ENCODE measurements at regions not wholly inside any gene's neighbourhood (a gene's known extent, or its start where the extent isn't known, plus 50 kb on each side); places are given as distances from the start of the nearest gene placed in this dataset.

DNA sequence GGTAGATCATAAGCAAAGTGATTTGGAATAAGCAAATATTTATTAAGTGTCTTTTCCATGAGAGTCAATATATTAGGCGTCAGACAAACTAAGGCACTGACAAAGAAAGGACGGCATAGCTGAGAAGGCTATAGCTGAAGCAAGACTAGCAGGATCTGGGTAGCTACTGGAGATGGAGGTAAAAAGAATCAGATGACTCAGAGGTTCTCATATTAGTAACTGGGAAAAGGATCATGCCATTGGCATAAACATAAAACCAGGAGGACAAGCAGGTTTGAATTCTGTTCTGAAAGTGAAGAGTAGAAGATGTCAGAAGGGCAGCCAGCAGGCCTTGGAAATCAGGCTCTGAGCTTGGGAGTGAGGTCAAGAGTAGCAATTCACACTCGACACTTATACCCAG is 531.9 kb downstream of the PTPRC start:
- DNase-seq, result no peak

DNA sequence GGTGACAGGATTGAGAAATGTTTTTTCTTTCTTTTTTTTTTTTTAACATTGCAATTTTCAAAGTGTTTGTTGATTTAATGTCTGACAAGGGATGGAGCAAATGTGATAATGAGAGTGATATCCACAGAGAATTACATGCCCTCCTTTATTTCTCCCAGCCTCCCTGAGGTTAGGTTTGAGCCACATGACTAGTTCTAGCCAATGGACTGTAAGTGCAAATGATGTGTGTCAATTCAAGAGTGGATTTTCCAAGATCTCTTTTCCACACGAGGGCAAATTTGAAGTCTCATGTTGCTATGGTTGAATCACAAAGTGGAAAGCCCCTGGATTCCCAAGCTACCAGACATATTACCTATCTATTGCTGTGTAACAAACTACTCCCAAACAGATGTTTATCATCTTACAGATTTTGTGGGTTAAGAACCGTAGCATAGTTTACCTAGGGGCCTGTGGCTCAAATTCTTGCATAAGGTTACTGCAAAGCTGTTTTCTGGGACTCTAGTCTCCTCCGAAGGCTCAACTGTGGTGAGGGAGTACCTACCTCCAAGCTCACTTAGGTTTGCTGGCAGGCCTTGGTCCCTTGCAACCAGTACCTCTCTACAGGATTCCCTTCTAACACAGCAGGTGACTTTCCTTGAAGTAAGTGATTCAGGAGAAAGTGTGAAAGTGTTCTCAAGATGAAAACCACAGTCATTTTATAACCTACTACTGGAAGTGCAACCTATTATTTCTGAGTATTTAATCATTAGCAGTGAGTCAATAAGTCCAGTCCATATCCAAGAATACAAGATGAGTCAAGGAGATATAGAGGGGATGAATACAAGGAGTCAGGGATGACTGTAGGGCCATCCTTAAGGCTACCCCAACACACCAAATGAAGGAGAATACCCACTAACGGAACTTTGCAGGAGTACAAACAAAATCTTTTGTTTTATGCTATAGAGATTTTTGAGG is 533.6 kb downstream of the PTPRC start:
- DNase-seq, result no peak

DNA sequence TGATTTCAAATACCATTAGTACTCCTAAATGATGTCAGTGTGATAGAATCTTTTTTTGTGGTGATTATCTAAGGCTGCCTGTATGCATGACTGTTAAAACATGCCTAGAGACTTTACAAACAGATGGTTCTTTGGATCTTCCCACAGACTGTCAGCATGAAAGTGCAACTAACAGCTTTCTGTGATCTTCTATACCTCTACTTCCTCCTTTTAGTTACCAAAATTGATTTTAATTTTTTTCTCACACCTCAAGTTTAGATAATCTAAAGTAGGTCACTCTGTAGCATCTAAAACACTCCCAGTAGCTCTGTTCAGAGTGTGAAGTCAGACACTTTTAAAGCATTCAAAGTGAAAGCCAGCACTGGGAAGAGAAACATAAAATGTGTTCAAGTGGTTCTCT is 534.5 kb downstream of the PTPRC start:
- no peak for DNase-seq

GRCh38 chr1:199174336-199174735 is 535.5 kb downstream of the PTPRC start:
- no peak for DNase-seq

DNA sequence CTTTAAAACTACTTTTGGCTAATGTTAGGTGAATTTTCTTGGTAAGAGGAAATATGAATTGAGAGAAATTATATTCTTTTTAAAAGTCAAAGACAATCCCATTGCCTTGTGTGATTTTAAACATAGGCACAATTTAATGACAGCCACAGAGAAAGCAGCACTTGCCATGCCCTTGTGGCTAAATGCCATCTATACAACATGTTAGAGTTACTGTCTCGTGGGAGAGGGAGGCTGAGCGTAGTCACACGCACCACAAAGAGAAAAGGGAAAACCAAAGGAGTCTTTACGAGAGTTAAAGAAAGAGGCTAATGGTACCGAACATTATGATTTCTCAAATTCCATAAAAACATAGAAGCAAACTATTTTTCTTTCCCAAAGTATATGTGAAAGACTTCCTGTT is 537.9 kb downstream of the PTPRC start:
- DNase-seq, result no peak

GRCh38 chr1:199177241-199177640 is 538.4 kb downstream of the PTPRC start:
- no peak for DNase-seq

- DNase-seq, result no peak
Observed at GRCh38 chr1:199178646-199179045, 539.8 kb downstream of the PTPRC start.

- no peak for DNase-seq
Observed at GRCh38 chr1:199182186-199182843, 543.5 kb downstream of the PTPRC start.

DNA sequence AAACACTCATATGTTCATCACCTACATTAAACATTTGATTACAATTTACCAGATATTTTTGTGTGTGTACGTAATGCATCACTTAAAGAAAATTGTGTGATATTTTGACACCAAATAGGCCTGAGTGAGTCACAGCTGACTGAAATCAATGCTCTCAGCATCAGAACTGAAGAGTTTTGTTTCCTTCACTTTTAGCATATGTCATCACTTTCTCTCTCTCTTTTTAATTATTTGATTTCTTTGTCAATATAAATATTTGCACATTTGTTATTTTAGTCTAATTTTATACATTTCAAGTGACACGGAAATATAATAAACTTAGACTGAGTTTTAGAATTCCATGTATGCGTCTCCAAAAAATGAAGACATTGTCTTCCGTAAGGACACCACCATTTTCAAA is 545.3 kb downstream of the PTPRC start:
- DNase-seq, result no peak

DNA sequence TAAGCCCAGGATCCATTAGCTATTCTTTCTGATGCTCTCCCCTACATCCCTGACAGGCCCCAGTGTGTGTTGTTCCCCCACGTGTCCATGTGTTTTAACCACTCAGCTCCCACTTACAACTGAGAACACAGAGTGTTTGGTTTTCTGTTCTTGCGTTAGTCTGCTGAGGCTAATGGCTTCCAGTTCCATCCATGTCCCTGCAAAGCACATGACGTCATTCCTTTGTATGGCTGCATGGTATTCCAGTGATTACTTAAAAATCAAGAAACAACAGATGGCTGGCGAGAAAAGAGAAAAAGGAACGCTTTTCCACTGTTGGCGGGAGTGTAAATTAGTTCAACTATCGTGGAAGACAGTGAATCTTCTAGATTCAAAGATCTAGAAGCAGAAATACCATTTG is 556.0 kb downstream of the PTPRC start:
- DNase-seq, result no peak

GRCh38 chr1:199197695-199198094 is 558.9 kb downstream of the PTPRC start:
- no peak for DNase-seq

DNA sequence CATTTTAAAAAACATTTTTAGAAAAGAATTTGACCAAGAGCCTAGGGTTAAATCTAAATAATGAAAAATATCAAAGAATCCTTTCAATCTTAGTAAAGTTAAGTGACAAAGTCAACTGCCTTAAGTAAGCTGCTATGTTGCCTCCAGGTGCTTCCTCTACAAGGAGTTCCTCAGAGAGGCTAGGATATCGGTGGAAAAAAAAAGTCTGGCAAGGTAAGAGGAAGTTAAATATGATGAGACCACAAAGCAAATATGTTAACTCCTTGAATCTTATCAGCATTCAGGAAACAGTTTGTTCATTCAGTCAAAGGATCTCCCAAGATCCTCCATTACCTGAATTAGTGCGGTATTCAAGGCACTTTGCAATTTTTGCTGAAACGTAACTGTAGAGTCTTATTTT is 563.5 kb downstream of the PTPRC start:
- DNase-seq, result no peak

GRCh38 chr1:199204231-199204630 is 565.4 kb downstream of the PTPRC start:
- DNase-seq, result no peak

DNA sequence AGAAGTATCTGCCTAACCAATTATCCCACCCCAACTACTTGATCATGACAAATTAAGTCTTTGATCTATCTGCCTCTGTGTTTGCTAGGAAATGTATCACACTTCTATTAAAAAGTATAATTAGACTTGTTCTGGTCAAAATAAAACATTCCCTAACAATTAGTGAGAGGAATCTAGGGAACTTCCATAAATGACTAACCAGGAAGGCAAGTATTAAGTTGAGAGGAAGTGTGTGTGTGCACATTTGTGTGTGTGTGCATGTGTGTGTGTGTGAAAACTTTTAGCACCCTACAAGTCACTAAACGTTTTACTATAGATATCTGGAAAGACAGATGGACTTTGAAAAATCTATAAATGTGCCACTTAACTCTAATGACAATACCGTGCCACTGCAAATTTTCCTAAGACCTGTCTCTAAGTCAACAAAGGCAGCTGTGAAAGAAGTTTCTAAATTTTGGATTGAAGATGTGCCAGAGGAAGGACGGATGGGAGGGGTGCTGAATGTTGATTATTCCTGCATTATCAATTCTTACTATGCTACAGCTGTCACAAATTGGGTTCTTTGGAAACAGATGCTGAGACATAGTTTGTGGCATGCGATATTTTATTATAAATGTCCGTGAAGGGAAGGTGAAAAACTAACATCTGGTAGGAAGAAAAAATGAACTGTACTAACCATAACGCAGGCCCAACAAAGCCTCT is 567.1 kb downstream of the PTPRC start:
- DNase-seq, result no peak

DNA sequence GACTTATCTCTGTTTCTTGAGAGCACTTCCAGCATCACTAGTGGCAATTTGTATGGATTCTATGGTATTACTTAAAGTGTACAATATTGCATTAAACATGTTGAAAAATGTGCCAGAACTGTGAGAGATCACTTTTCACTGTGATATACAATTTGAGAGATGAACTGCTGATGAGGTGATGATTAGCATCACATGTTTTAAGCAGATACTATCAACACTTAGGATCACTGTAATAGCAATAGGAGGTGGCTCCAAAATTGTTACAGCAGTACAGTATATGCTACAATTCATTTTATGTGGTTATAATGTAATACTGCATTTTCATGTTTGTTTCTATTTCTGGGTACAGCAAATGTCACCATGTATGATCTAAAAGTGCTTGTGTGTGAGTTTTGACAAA is 570.0 kb downstream of the PTPRC start:
- no peak for DNase-seq

DNA sequence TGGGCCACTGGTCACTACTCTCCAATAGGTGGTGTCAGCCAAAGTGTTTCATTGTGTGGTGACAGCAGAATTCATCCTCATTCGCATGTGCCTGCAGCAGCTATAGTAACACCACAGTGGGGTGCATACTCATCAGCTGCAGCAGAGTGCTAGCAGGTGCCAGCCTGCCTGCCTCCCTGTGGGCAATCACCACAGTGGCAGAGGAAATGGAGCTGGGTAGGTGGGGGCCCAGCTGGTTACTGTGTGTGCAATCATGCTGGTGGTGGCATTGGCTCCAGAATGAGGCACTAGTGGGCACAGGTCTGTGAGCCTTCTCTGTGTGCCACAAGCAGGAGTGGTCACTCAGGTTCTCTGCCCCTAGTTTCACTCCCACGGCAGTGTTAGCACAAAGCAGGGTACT is 579.2 kb downstream of the PTPRC start:
- no peak for DNase-seq

DNA sequence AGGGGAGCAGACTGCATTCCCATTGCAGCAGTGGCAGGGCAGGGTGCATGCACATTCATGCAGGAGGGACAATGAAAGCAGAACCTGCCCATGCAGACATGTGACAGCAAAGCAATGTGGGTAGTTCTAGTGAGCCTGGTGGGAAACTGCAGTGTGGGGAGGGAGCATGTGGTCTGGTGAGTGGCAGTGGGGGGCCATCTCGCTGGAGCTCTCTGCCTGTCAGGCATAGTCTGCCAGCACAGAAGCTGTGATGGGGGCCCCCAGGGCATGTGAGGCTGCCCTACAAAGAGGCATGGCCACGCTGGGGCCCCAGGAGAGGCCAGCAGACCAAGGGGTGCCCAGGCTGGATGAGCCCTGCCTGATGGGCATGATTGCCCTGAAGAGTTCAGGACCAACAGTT is 579.7 kb downstream of the PTPRC start:
- DNase-seq, result no peak

DNA sequence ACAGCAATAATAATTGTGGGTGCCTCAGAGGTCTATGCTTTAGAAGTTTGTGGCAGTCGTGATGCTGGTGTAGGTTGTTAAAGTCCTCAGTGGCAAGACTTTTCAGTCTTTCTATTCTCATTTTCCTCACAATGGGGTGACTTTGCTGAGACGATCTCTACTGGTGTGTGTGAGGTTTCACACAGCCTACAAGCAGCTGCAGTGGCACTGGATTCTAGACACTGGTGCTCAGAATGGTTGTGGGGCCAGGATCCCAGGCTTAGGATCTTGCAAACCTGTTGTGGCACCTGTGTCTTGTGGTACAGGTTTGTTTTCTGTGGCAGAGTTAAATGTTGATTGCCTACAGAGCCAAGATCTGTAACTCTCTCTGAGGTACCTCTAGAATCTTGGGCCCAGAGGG is 581.2 kb downstream of the PTPRC start:
- DNase-seq, result no peak

DNA sequence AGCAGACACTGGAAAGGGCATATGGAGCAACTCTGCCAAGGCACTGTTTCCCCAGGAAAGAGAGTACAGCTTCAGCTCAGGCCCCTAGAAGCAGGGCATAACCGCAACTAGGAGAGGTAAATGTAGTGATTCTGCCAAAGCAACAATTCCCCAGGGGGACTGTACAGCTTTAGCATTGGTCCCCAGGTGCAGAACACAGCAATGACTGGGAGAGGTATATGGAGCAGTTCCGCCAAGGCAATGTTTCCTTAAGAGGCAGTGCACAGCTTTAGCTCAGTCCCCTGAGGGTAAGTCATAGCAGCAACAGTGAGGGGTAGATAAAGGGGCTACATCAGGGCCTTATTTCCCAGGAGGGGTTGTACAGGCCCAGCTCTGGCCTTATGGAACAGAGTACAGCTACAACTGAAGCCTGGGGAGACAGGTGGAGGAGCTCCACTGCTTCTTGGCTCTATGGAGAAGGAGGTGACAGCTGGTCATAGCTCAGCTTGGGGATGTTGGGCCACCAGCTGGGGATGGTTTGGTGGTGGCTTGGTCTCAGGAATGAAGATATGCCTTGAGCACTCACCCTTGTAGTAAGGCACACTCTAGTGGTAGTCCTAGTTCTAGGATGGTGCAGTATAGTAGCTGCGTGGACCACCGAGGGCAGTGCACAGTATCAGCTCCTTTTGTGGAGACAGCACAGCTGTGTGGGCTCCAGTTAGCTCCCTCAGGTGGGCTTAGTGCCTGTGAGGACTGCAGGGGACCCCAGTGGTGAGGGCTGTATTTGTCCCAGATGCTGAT is 582.7 kb downstream of the PTPRC start:
- DNase-seq, result no peak

DNA sequence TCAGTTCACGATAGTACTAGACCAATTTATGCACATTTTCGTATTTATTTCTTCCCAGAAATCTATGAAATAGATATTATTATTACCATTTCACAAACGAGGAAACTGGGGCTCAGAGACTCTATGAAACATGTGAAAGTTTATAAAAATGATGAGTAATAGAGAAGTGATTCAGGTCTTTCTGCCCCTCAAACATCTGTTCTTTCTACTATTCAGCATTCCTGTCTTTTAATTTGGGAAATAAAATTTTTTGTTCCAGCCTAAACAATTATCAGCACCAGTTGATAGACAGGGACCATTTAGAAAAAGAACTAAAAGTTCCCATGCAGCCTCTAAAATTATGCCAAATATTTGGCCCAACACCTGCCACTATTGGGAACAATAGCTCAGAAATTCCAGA is 585.1 kb downstream of the PTPRC start:
- no peak for DNase-seq

- DNase-seq, result no peak
Observed at GRCh38 chr1:199226163-199226562, 587.3 kb downstream of the PTPRC start.

DNA sequence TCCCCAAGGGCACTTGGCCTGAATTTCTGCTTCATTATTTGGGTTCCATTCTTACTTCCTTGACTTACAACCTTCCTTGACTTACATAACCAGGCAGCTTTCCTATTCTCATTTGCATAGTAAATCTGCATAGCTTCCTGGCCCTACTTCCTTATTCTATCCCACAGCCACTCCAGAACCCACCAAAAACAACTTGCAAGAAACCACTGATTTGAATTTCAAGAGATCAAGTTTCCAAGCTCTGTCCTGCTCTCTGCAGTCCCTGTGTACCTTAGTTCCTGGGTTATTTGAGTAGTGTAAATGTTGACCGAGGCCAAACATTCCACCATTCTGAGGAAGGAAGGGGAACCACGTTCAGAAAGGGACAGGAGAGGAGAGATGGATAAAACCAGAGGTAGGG is 603.3 kb downstream of the PTPRC start:
- DNase-seq, result no peak

DNA sequence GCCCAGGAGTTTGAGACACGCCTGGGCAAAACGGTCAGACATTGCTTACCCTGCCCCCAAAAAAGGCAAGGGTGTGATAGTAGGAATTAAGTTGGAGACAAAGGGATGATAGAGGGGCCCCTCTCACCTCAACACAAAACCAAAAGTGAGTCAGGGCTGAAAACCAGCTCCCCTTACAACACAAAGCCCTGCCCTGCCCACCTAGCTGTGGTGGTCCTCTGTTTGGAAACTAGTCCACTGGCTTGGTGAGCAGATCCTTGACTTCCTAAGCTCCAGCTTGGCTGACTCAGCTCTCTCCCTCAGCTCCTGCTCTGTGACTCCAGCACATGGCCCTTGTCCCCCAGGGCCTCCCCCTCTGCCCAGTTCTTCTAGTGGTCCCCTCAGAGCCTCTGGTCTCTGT is 603.8 kb downstream of the PTPRC start:
- DNase-seq, result no peak
